ENCODE measurements at regions not wholly inside any gene's neighbourhood (a gene's known extent, or its start where the extent isn't known, plus 50 kb on each side); places are given as distances from the start of the nearest gene placed in this dataset.

- no peak overlapping the region for H2AK5ac ChIP-seq (ENCODE audit: low read depth, low read length)
- 90% methylated on average over 3 of the region's 3 CpGs; no CpG with 5 or more reads in 1 of the 2 experiments for WGBS, 2 experiments (ENCODE audit: extremely low coverage in 1 of 2, insufficient coverage in 1 of 2, insufficient read length in 1 of 2, insufficient replicate concordance in 2 of 2, low coverage in 1 of 2, low lambda C conversion rate in 2 of 2, missing lambda C conversion rate in 1 of 2)
- FAIRE-seq: no peak
These were observed 80.0 kb downstream of the TMEM30B start for GRCh38 chr14:61201171-61201570.

More at GRCh38 chr14:61201171-61201570, 80.0 kb downstream of the TMEM30B start:
- H3K27me3 ChIP-seq (replicated peaks in 1 of 4; ENCODE audit: control insufficient read depth in 3 of 4, extremely low read depth in 1 of 4, insufficient read depth in 3 of 4, low read length in 3 of 4): no peaks in the 10 kb centered on the region
- no peak overlapping the region for H3K27ac ChIP-seq (ENCODE audit: low read depth, low read length)
- no peaks in the 10 kb centered on the region for H3K79me1 ChIP-seq (ENCODE audit: low read depth, low read length)
- no peak overlapping the region for H3K56ac ChIP-seq (replicated peaks; ENCODE audit: insufficient read length, low read depth, low read length)
- H4K5ac ChIP-seq (ENCODE audit: insufficient read length, low read depth, low read length): no peak overlapping the region
- no peak overlapping the region for H3K4me3 ChIP-seq (ENCODE audit: extremely low read depth in 1 of 4, insufficient read depth in 2 of 4, low read depth in 3 of 4, low read length in 4 of 4)
- no peak overlapping the region for H2BK5ac ChIP-seq (ENCODE audit: low read depth, low read length)
- no peak overlapping the region for H2BK15ac ChIP-seq (ENCODE audit: low read length)
- H3K79me2 ChIP-seq (ENCODE audit: control insufficient read depth in 1 of 2, insufficient read depth in 2 of 2, low read length in 2 of 2): no peaks in the 10 kb centered on the region
- H4K20me1 ChIP-seq (replicated peaks in 1 of 2; ENCODE audit: control insufficient read depth in 1 of 2, insufficient read depth in 2 of 2, low read length in 2 of 2): no peaks in the 10 kb centered on the region
- H3K9ac ChIP-seq (replicated peaks in 1 of 4; ENCODE audit: extremely low read depth in 1 of 4, low read depth in 3 of 4, low read length in 3 of 4): no peak overlapping the region
- H3K14ac ChIP-seq (ENCODE audit: insufficient read length): no peak overlapping the region
- no peak overlapping the region for H3K4ac ChIP-seq (replicated peaks; ENCODE audit: insufficient read length, low read depth, low read length)
- H3K4me1 ChIP-seq (replicated peaks in 1 of 4; ENCODE audit: control insufficient read depth in 3 of 4, insufficient read depth in 4 of 4, low read length in 3 of 4): peaks cover 0 to 13% (median 7%) of the 10 kb centered on the region in 4 experiments; a peak in 3 of 7 replicates
- no peak overlapping the region for H2BK12ac ChIP-seq (ENCODE audit: low read depth, low read length)
- TF ChIP-seq TCF12 (IDR thresholded peaks at IDR 0.05; ENCODE audit: low read depth, low read length): no peak
- TF ChIP-seq BACH1 (IDR thresholded peaks at IDR 0.05; ENCODE audit: low read length): no peak
- no peak for TF ChIP-seq CTBP2 (IDR thresholded peaks at IDR 0.05; ENCODE audit: borderline replicate concordance, insufficient read depth, insufficient read length, low read length)
- TF ChIP-seq PHF8 (conservative IDR thresholded peaks at IDR 0.05; ENCODE audit: low read depth, low read length): no peak
- TF ChIP-seq SIX5 (IDR thresholded peaks at IDR 0.05; ENCODE audit: low read depth, low read length): no peak
- no peak for TF ChIP-seq RFX5 (IDR thresholded peaks at IDR 0.05; ENCODE audit: borderline replicate concordance, low read depth, low read length)
- no peak for TF ChIP-seq FOSL1 (IDR thresholded peaks at IDR 0.05; ENCODE audit: insufficient read depth, low read depth, low read length)
- no peak for TF ChIP-seq SUZ12 (IDR thresholded peaks at IDR 0.05; ENCODE audit: low read length)
- no peak for TF ChIP-seq TAF1 (IDR thresholded peaks at IDR 0.05; ENCODE audit: low read depth, low read length)
- TF ChIP-seq EZH2 (IDR thresholded peaks at IDR 0.05; ENCODE audit: low read depth, low read length, severe bottlenecking): no peak
- ChIA-PET POLR2A (ENCODE audit: partially characterized antibody) (no interaction called here), CTCF (ENCODE audit: partially characterized antibody) (interaction anchor here (0.9 kb wide), 1 partner anchor 93 kb away, joined by 3 read pairs; no protein-coding TSS in a partner anchor)
- DNase-seq (ENCODE audit: low read depth in 1 of 2, low spot score in 2 of 2): no peak
- no peak overlapping the region for H3K23ac ChIP-seq (ENCODE audit: insufficient read length)
- no peak overlapping the region for H3K18ac ChIP-seq (ENCODE audit: extremely low read depth, low read length)
- H3K9me3 ChIP-seq (ENCODE audit: insufficient read depth in 2 of 2, low read depth in 1 of 2, low read length in 1 of 2): no peaks in the 10 kb centered on the region
- H2BK20ac ChIP-seq (ENCODE audit: low read length): no peak overlapping the region
- no peaks in the 10 kb centered on the region for H3K23me2 ChIP-seq (ENCODE audit: low read depth, low read length)
- H2AFZ ChIP-seq (ENCODE audit: low read length): no peak overlapping the region
- H2BK120ac ChIP-seq (replicated peaks; ENCODE audit: low read depth, low read length): no peak overlapping the region
- no peak overlapping the region for H3K4me2 ChIP-seq (ENCODE audit: insufficient read depth in 1 of 2, low read depth in 2 of 2, low read length in 2 of 2)
- no peak overlapping the region for H4K91ac ChIP-seq (replicated peaks; ENCODE audit: insufficient read length, low read length)
- H4K8ac ChIP-seq (ENCODE audit: extremely low read depth, insufficient read depth, low read length): no peak overlapping the region
- no peaks in the 10 kb centered on the region for H3K36me3 ChIP-seq (ENCODE audit: control insufficient read depth in 2 of 4, insufficient read depth in 4 of 4, low read length in 3 of 4)
